Mesodermal cell (in vitro differentiated cells): ENCODE measurements at regions not wholly inside any gene's neighbourhood (a gene's known extent, or its start where the extent isn't known, plus 50 kb on each side); places are given as distances from the start of the nearest gene placed in this dataset.
"Not testable (repeated sequence)": the region's sequence is repeated elsewhere in the genome, so short reads cannot be mapped to it uniquely, and the experiment has no call there.

Experiments
- H3K27ac ChIP-seq: 2 replicates; pipeline ENCODE4 v1.7.0; 2013; ENCODE audit warnings: mild to moderate bottlenecking, low read depth, low read length, moderate library complexity; ENCODE audit not compliant: severe bottlenecking
- H3K36me3 ChIP-seq: 2 replicates; pipeline ENCODE4 v1.7.1; 2013; ENCODE audit warnings: mild to moderate bottlenecking, low read length, moderate library complexity; ENCODE audit not compliant: control insufficient read depth, insufficient read depth
- H3K4me1 ChIP-seq: one replicate; pipeline ENCODE4 v1.7.1; 2013; ENCODE audit warnings: mild to moderate bottlenecking, low read length; ENCODE audit not compliant: insufficient read depth, control insufficient read depth, poor library complexity, severe bottlenecking
- H3K4me3 ChIP-seq: 2 replicates; pipeline ENCODE4 v1.7.0; 2013; ENCODE audit warnings: low read length, control low read depth, mild to moderate bottlenecking; ENCODE audit not compliant: insufficient read depth, poor library complexity, severe bottlenecking; ENCODE audit errors: extremely low read depth
- H3K9me3 ChIP-seq: 2 replicates; pipeline ENCODE4 v1.7.1; 2013; ENCODE audit warnings: mild to moderate bottlenecking, low read length, moderate library complexity; ENCODE audit not compliant: control insufficient read depth
- WGBS, 2 experiments: methylation state at CpG; one replicate each; pipeline ENCODE4 v1.1.5; 2013; ENCODE audit warnings: missing lambda C conversion rate in 2 of 2; ENCODE audit not compliant: insufficient coverage in 2 of 2; 5-methylcytosine and 5-hydroxymethylcytosine counted together

DNA sequence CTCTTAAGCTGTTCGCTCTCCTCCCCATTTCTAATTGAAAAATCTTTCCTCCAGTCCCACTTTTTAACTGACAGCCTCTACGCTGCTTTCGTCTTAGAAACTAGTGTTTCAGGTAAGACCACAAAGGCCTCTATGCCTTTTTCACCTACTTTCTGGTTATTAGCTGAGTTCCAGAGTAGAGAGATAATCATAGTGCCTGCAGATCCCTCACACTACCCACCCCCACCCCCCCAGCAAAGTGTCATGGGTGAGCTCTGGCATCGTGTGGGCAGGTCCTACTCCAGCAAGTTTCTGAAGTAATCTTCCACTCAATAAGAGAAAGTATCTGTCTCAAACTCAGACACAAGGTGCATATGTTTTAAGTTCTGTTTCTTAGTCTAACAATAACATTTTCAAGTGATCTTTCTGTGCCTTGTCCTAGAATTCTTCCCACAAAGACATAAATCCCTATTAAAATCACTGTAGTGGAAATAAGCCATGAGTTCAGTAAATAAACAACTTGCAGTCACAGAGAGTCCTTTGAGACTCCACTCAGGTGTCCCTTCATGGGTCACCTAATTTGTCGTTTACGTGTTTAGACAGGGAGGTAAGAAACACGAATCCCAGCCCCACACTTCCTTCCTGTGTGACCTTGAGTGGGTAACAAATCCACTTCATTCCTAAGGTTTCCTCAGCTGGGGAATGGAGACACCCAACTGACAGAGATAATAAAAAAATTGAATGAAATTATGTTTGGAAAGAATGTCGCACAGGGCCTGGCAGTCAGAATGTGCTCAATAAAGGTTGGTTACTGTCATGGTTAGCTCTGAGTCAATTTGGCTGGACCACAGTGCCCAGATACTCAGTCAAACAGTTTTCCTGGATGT is 228.9 kb upstream of the CAND1 start:
- H3K27ac ChIP-seq = no peak overlapping the region
- no peaks in the 10 kb centered on the region for H3K9me3 ChIP-seq
- H3K4me1 ChIP-seq = peaks cover 25% of the 10 kb centered on the region
- 68 to 80% methylated on average over 4 to 7 of the region's 8 CpGs for WGBS, 2 experiments
- no peak overlapping the region for H3K4me3 ChIP-seq
- H3K36me3 ChIP-seq = no peaks in the 10 kb centered on the region

DNA sequence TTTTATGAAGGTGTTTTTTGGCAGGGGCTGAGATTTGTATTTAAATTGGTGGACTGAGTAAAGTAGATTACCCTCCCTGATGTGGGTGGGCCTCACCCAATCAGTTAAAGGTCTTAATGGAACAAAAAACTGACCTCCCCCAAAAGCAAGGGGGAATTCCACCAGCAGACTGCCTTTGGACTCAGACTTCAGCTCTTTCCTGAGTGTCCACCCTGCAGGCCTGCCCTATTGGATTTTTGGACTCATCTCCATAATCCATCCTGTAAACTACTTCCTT is 228.4 kb upstream of the CAND1 start:
- Histone ChIP-seq H3K4me1 (peaks cover 25% of the 10 kb centered on the region), H3K27ac (no peak overlapping the region), H3K9me3 (no peaks in the 10 kb centered on the region), H3K36me3 (no peaks in the 10 kb centered on the region), H3K4me3 (no peak overlapping the region)

DNA sequence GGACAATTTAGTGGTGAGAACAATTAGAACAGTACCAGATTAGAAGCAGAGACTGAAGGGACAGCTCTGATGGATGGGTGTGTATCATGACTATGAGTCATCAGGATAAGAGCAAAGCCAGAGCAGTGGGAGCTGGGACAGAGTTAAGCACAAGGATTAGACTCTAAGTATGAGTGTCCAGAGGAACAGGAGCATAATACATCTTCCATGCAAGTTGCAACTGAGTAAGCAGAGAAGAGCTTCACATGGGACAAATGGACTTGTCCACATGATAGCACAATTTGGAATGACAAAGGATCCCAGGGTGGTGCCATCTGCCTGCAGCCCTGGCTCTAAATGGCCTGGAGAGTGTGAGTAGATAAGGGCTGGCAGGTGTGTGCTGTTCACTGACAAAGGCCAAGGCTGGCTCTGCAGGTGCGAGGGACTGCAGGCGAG is 226.4 kb upstream of the CAND1 start:
- H3K27ac ChIP-seq = peak overlapping the region; percentile 55
- WGBS, 2 experiments = 89 to 90% methylated on average over 2 of the region's 2 CpGs
- H3K4me3 ChIP-seq = no peak overlapping the region
- H3K9me3 ChIP-seq = no peaks in the 10 kb centered on the region
- peaks cover 25% of the 10 kb centered on the region for H3K4me1 ChIP-seq
- H3K36me3 ChIP-seq = no peaks in the 10 kb centered on the region

DNA sequence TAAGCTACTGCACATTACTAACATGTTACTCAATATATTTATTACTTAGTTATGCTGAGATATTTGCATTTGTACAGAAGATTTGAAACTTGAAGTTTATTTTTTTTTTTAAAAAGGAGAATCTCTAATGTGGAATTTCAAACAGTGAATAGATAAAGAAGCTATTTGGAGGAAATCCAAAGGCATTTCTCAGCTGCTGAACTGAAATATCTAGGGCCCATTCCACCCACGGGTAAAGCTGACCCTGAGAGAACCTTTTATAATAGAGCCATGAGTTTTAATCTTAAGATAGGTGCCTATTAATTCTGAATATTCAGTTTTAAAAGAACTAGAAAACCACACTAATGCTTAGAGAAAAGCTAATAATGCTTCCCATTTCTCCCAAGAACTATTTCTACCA is 225.4 kb upstream of the CAND1 start:
- Histone ChIP-seq H3K27ac (no peak overlapping the region), H3K36me3 (no peaks in the 10 kb centered on the region), H3K4me1 (peaks cover 16% of the 10 kb centered on the region), H3K9me3 (no peaks in the 10 kb centered on the region), H3K4me3 (no peak overlapping the region)
- no CpG with 5 or more reads among the region's 1 CpG for WGBS, 2 experiments

DNA sequence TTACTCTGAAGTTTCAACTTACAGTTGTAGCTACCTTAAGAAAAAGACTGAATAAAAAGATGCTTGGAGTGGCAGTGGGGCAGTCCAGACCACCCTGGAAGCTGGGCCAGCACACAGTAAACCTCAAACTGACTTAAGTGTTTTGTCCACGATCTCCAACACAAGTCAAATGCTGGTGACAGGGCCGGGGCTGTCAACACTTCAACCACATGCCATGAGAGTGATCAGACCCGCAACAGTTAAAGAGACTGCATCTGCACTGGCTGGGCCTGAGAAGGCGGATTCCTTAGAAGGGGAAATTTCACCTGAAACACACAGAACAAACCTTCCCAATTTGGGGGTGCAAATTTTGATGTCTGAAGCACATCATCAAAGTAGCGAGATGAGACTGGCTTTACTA is 223.5 kb upstream of the CAND1 start:
- Histone ChIP-seq H3K9me3 (no peaks in the 10 kb centered on the region), H3K36me3 (no peaks in the 10 kb centered on the region), H3K4me3 (no peak overlapping the region), H3K27ac (no peak overlapping the region), H3K4me1 (peaks cover 9% of the 10 kb centered on the region)
- WGBS, 2 experiments = 90 to 92% methylated on average over 2 of the region's 5 CpGs

DNA sequence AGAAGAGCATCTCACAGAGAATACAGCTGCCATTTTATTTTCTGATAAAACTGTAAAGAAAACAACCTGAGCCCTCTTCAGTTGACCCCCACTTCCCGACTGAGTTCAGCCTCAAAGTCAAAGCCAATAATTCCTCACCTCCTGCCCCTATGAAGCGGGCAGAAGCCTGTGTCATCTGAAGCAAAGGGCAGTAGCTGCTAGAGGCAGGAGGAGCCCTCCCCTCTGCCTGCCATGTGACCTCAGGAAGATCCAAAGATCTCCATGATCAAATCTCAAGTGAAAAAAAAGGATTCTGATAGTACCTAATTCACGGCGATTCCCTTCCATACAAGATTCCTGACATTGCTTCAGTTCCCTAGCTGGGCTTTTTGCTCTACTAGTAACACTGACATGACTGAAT is 223.1 kb upstream of the CAND1 start:
- no peak overlapping the region for H3K4me3 ChIP-seq
- no peak overlapping the region for H3K27ac ChIP-seq
- no peaks in the 10 kb centered on the region for H3K36me3 ChIP-seq
- WGBS, 2 experiments = 73 to 80% methylated on average over 2 to 4 of the region's 4 CpGs
- H3K4me1 ChIP-seq = peaks cover 9% of the 10 kb centered on the region
- no peaks in the 10 kb centered on the region for H3K9me3 ChIP-seq

DNA sequence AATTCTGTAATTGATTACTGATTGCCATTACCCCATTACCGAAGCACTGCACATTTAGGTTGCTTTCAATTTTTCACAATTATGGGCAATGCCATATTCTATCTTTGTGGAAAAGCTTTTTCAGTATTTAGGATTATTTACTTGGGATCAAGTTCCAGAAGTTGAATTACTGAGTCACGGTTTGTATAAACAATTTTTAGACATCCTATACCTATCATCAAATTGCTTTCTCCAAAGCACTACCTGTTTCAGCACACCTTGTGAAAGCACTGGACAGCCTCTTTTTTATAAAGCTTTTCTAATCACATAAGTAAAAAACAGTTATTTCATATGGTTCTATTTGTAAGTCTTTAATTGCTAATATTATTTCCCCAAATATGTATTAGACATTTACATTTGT is 221.5 kb upstream of the CAND1 start:
- no peak overlapping the region for H3K27ac ChIP-seq
- no peaks in the 10 kb centered on the region for H3K36me3 ChIP-seq
- no peaks in the 10 kb centered on the region for H3K9me3 ChIP-seq
- no peak overlapping the region for H3K4me3 ChIP-seq
- 60 to 100% methylated on average over 1 of the region's 2 CpGs for WGBS, 2 experiments
- peaks cover 16% of the 10 kb centered on the region for H3K4me1 ChIP-seq

DNA sequence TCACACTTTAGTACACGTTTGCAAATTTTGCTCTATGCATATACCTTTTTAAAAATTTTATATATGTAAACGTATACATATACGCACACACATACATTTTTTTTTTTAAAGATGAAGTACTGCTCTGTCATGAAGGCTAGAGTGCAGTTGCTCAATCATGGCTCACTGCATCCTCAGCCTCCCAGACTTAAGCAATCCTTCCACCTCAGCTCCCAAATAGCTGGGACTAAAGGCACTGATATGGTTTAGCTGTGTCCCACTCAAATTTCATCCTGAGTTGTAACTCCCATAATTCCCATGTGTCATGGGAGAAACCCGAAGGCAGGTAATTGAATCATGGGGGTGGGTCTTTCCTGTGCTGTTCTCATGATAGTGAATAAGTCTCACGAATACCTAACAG is 220.8 kb upstream of the CAND1 start:
- Histone ChIP-seq H3K4me1 (peaks cover 9% of the 10 kb centered on the region), H3K4me3 (no peak overlapping the region), H3K9me3 (no peaks in the 10 kb centered on the region), H3K36me3 (no peaks in the 10 kb centered on the region), H3K27ac (no peak overlapping the region)
- 88% methylated on average over 1 of the region's 5 CpGs; no CpG with 5 or more reads in 1 of the 2 experiments for WGBS, 2 experiments

DNA sequence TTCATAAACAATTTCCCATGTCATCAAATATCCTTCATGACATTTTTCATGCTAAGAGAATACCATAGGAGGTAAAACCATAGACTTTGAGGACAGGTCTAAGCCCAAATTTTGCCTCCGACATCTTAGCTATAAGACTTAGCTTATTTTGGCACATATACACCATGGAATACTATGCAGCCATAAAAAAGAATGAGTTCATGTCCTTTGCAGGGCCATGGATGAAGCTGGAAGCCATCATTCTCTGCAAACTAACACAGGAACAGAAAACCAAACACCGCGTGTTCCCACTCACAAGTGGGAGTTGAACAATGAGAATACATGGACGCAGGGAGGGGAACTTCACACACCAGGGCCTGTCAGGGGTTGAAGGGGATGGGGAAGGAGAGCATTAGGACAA is 220.0 kb upstream of the CAND1 start:
- H3K27ac ChIP-seq, H3K9me3 ChIP-seq, H3K4me3 ChIP-seq, H3K4me1 ChIP-seq, H3K36me3 ChIP-seq: not testable (repeated sequence)
- 42 to 100% methylated on average over 1 to 2 of the region's 4 CpGs for WGBS, 2 experiments

DNA sequence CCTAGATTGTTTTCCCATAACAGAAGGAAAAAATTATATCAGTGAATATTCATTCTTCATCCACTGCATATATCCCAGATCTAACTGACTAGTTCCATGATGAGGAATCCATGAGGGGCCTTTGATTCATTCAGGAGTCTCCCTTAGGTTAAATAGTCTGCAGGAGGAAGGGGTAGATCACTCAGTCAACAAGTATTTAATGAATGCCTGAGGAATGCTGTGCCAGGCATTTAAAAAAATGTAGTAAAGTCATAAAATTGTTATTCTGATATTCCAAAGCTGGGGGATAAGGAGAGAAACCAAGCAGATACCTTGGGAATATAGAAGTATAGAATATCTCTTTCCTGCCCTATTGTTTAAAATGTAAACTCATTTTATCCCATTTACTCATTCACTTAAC is 216.2 kb upstream of the CAND1 start:
- Histone ChIP-seq H3K9me3 (no peaks in the 10 kb centered on the region), H3K27ac (no peak overlapping the region), H3K4me1 (peaks cover 7% of the 10 kb centered on the region), H3K4me3 (no peak overlapping the region), H3K36me3 (no peaks in the 10 kb centered on the region)

DNA sequence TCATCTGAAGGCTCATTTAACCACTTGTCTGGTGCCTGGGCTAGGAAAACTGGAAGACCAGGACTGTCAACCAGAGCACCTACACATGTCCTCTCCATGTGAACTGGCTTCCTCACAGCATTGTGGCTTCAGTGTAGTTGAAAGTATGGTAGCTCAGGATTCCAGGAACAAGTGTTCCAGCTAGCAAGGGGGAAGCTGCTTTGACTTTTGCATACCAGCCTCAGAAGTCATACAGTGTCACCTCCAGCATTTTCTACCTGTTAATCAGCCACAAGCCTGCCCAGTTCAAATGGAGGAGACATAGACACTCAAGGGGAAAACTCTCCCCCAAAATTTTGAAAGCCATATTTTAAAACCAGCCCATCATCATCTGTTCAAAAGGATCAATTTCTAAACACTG is 212.8 kb upstream of the CAND1 start:
- no peaks in the 10 kb centered on the region for H3K9me3 ChIP-seq
- peaks cover 7% of the 10 kb centered on the region for H3K4me1 ChIP-seq
- no peak overlapping the region for H3K4me3 ChIP-seq
- H3K27ac ChIP-seq = no peak overlapping the region
- H3K36me3 ChIP-seq = no peaks in the 10 kb centered on the region
